GM21381 (cell line): ENCODE measurements at regions not wholly inside any gene's neighbourhood (a gene's known extent, or its start where the extent isn't known, plus 50 kb on each side); places are given as distances from the start of the nearest gene placed in this dataset.

ENCODE experiments used
- ATAC-seq: cut with Tn5 transposase; IDR thresholded peaks from one replicate; pipeline ENCODE4 v1.9.1; 2021; ENCODE audit warnings: mild to moderate bottlenecking, moderate library complexity; ENCODE audit not compliant: unreplicated experiment

DNA sequence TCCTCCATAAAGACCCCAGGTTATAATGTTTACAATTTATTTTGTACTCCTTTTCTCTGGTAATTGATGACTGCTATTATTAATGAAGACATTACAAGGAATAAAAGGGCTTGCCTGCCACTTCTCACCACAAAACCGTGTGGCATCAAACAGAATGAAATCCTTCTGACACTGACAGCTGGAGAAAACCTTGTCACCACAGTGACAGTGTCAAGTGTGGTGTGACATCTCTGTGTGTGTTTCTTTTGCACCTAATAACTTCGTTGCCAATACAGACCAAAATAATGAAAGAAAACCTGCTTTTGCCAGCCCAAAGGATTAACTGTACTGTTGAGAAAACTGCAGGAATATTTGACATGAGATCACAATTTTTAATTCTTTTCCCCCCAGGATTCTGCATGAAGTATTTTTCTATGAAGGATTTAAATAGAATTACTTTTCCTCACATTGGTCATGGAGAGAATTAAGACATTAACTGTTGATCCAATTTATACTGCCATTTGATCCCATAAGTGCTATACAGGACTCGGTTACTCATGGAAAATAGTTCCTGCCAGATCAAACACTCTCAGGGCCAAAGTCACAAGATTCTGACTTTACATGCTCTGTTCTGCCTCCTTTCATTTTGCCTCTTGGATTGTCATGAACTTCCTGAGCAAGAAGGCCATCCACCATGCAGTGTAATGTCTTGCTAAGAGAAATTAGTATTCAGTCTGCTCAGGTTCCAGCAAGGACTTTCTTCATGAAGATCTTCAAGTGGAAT, 60.4 kb upstream of the IFNG-AS1 start:
- ATAC-seq = no peak

DNA sequence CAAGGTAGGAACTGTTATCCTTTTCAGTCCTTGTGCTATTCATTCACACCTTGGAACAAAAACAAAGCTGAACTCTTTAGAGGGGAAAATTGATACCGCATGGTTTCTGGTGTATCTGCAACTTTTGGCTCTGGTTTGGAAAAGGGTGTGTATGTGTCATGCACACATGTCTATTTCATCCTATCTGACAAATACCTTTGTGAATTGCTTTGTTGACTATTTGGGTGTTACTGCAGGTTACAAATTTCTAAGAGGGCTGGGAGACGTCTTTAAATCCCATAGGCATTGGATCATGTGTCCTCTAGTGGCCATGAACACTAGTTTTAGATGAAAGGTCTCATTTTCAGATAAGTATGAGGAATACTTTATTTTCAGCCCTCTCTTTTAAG, 59.9 kb upstream of the IFNG-AS1 start:
- no peak for ATAC-seq

DNA sequence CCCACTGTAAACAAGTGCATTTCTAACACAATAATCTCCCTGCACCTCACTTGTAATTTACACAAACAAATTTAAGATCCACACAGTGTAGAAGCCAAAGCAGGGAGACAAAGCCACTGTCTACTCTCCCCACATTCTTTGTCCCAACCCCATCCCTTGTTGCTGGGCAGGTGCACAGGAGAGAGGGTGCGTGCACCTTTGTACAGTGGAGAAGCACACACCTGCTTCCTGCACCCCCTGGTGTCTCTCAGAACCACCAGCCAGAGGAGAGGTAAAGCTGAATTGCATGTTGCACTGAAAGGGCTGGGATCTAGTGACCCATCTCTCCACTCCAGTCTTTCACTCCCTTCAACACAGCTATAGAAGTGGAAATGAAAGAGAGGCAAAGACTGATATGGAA, 51.4 kb upstream of the IFNG-AS1 start:
- ATAC-seq = no peak
